ENCODE measurements at regions not wholly inside any gene's neighbourhood (a gene's known extent, or its start where the extent isn't known, plus 50 kb on each side); places are given as distances from the start of the nearest gene placed in this dataset.

DNA sequence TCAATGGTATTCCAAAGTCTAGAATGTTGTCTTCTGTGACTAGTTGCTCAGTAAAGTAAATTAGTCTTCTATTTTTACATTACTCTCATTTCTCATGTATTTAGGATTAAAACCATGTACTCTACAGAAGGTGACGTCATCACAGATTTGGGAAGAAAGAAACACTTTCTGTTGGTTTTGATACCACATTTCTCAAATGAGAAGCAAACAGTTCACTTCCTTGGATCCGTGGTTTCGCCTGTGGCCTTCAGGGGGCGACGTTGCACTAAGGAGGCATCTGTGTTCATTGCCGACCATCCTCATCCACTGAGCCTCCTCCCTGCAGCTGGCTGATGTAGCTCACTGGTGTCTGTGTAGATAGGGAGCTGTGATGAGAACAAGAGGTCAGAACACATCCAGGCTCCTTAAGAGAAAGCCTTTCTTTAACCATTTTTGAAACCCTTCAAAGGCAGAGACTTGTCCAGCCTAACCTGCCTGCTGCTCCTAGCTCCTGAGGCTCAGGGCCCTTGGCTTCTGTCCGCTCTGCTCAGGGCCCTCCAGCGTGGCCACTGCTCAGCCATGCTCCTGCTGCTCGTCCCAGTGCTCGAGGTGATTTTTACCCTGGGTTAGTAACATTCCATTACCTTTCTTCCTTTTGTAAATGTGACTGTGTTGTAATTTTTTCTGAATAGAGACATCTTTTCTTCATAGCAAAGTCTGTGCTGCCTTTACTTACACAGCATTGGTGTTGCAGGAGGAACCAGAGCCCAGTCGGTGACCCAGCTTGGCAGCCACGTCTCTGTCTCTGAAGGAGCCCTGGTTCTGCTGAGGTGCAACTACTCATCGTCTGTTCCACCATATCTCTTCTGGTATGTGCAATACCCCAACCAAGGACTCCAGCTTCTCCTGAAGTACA, 220.6 kb upstream of the OR4E1 start:
- Histone ChIP-seq H4K20me1 (ENCODE audit: insufficient read depth, low read length) (no peaks in the 10 kb centered on the region), H3K4me3 (ENCODE audit: insufficient read depth, low read length) (no peak overlapping the region), H3K4me2 (ENCODE audit: insufficient read depth, low read length) (no peak overlapping the region), H3K36me3 (ENCODE audit: insufficient read depth, low read length) (no peaks in the 10 kb centered on the region), H3K4me1 (ENCODE audit: insufficient read depth, low read length) (no peaks in the 10 kb centered on the region), H2AFZ (ENCODE audit: low read length) (no peak overlapping the region), H3K79me2 (ENCODE audit: insufficient read depth, low read length) (no peaks in the 10 kb centered on the region), H3K27me3 (ENCODE audit: insufficient read depth, low read length) (no peaks in the 10 kb centered on the region), H3K9me3 (ENCODE audit: low read depth, low read length) (no peaks in the 10 kb centered on the region), H3K27ac (ENCODE audit: low read depth, low read length) (no peak overlapping the region)
- TF ChIP-seq, protein P1, sequence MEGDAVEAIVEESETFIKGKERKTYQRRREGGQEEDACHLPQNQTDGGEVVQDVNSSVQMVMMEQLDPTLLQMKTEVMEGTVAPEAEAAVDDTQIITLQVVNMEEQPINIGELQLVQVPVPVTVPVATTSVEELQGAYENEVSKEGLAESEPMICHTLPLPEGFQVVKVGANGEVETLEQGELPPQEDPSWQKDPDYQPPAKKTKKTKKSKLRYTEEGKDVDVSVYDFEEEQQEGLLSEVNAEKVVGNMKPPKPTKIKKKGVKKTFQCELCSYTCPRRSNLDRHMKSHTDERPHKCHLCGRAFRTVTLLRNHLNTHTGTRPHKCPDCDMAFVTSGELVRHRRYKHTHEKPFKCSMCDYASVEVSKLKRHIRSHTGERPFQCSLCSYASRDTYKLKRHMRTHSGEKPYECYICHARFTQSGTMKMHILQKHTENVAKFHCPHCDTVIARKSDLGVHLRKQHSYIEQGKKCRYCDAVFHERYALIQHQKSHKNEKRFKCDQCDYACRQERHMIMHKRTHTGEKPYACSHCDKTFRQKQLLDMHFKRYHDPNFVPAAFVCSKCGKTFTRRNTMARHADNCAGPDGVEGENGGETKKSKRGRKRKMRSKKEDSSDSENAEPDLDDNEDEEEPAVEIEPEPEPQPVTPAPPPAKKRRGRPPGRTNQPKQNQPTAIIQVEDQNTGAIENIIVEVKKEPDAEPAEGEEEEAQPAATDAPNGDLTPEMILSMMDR (IDR thresholded peaks at IDR 0.05; ENCODE audit: extremely low read depth, low read depth, low read length): peak; percentile 7
- no peak for DNase-seq (ENCODE audit: insufficient read length, low spot score, missing footprints)

DNA sequence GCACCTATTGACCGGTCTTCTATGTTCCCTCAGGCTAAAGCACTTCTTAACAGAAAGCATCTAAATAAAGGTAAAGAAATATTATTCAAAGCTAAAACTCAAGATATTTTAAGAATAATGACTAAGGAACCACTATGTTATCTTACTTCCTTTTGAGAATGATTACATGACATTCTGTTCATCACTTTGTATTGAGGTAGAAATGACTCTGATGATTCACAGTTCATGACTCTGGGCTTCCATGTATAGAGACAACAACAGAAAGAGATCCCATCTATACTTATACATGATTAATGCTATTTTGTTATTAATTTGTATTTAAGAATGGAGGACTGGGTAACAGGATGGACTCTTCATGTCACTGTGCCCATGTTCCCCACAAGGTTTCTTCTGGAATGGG, 218.3 kb upstream of the OR4E1 start:
- Histone ChIP-seq H3K27ac (ENCODE audit: low read depth, low read length) (no peak overlapping the region), H2AFZ (ENCODE audit: low read length) (no peak overlapping the region), H3K27me3 (ENCODE audit: insufficient read depth, low read length) (no peaks in the 10 kb centered on the region), H3K9me3 (ENCODE audit: low read depth, low read length) (no peaks in the 10 kb centered on the region), H3K4me1 (ENCODE audit: insufficient read depth, low read length) (no peaks in the 10 kb centered on the region), H4K20me1 (ENCODE audit: insufficient read depth, low read length) (no peaks in the 10 kb centered on the region), H3K4me3 (ENCODE audit: insufficient read depth, low read length) (no peak overlapping the region), H3K4me2 (ENCODE audit: insufficient read depth, low read length) (no peak overlapping the region), H3K36me3 (ENCODE audit: insufficient read depth, low read length) (no peaks in the 10 kb centered on the region), H3K79me2 (ENCODE audit: insufficient read depth, low read length) (no peaks in the 10 kb centered on the region)
- peak; percentile 32 for DNase-seq (ENCODE audit: insufficient read length, low spot score, missing footprints)
- TF ChIP-seq, protein P1 (IDR thresholded peaks at IDR 0.05; ENCODE audit: extremely low read depth, low read depth, low read length): no peak

GRCh38 chr14:21884995-21885394, 211.4 kb upstream of the OR4E1 start:
- Histone ChIP-seq H3K27ac (ENCODE audit: low read depth, low read length) (no peak overlapping the region), H3K36me3 (ENCODE audit: insufficient read depth, low read length) (no peaks in the 10 kb centered on the region), H3K4me1 (ENCODE audit: insufficient read depth, low read length) (no peaks in the 10 kb centered on the region), H2AFZ (ENCODE audit: low read length) (no peak overlapping the region), H3K79me2 (ENCODE audit: insufficient read depth, low read length) (no peaks in the 10 kb centered on the region), H3K27me3 (ENCODE audit: insufficient read depth, low read length) (no peaks in the 10 kb centered on the region), H3K4me3 (ENCODE audit: insufficient read depth, low read length) (no peak overlapping the region), H3K9me3 (ENCODE audit: low read depth, low read length) (no peaks in the 10 kb centered on the region), H4K20me1 (ENCODE audit: insufficient read depth, low read length) (no peaks in the 10 kb centered on the region), H3K4me2 (ENCODE audit: insufficient read depth, low read length) (no peak overlapping the region)
- no peak for DNase-seq (ENCODE audit: insufficient read length, low spot score, missing footprints)
- TF ChIP-seq, protein P1 (IDR thresholded peaks at IDR 0.05; ENCODE audit: extremely low read depth, low read depth, low read length): no peak

DNA sequence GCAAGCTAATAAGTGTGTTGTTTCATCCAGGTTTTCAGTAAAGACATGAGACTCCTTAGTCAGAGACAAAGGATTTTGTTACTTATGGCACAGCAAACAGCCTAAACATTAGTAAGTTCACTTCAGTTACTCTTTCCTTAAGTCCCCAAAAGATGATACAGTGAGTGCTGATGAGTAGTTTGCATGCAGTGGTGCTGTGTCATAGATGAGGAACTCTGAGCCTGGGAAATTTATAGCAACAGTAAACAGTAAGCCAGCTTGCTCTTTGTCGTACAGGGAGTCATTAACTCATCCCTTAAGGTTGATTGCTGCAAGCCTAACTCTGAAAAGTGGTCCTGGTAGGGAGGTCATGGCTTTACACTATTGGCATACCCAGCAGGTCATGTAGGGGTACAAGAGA, 208.6 kb upstream of the OR4E1 start:
- Histone ChIP-seq H3K4me1 (ENCODE audit: insufficient read depth, low read length) (no peaks in the 10 kb centered on the region), H2AFZ (ENCODE audit: low read length) (no peak overlapping the region), H3K27me3 (ENCODE audit: insufficient read depth, low read length) (no peaks in the 10 kb centered on the region), H3K4me3 (ENCODE audit: insufficient read depth, low read length) (no peak overlapping the region), H4K20me1 (ENCODE audit: insufficient read depth, low read length) (no peaks in the 10 kb centered on the region), H3K9me3 (ENCODE audit: low read depth, low read length) (no peaks in the 10 kb centered on the region), H3K79me2 (ENCODE audit: insufficient read depth, low read length) (no peaks in the 10 kb centered on the region), H3K27ac (ENCODE audit: low read depth, low read length) (no peak overlapping the region), H3K36me3 (ENCODE audit: insufficient read depth, low read length) (no peaks in the 10 kb centered on the region), H3K4me2 (ENCODE audit: insufficient read depth, low read length) (no peak overlapping the region)
- TF ChIP-seq, protein P1 (IDR thresholded peaks at IDR 0.05; ENCODE audit: extremely low read depth, low read depth, low read length): no peak
- DNase-seq (ENCODE audit: insufficient read length, low spot score, missing footprints): no peak

Measured in osteoblast (primary cell).